ENCODE measurements at regions not wholly inside any gene's neighbourhood (a gene's known extent, or its start where the extent isn't known, plus 50 kb on each side); places are given as distances from the start of the nearest gene placed in this dataset.

DNA sequence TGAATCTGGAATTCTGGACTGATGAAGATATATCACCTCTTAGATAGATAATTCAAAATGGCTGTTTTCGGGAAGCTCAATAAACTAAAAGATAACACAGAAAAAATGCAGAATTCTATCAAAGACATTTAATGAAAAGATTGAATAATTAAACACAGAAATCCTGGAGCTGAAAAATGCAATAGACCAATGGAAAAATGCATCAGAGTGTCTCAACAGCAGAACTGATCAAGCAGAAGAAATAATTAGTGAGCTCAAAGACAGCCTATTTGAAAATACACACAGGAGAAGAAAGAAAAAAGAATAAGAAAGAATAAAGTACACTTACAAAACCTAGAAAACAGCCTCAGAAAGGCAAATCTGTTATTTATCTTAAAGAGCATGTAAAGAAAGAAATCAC lies 356.4 kb upstream of the B3GAT1 start:
- H3K9me3 ChIP-seq (ENCODE audit: control insufficient read depth in 1 of 2, low read length in 2 of 2) = peaks cover 4 to 11% of the 10 kb centered on the region in 2 donors
- H3K4me3 ChIP-seq (ENCODE audit: low read depth in 1 of 2, low read length in 2 of 2) = no peak overlapping the region
- H3K36me3 ChIP-seq (ENCODE audit: control insufficient read depth in 1 of 2, insufficient read depth in 2 of 2, low read length in 2 of 2) = no peaks in the 10 kb centered on the region
- no peaks in the 10 kb centered on the region for H3K27me3 ChIP-seq (ENCODE audit: low read depth, low read length)
- H3K27ac ChIP-seq (ENCODE audit: low read length) = no peak overlapping the region
- H3K4me1 ChIP-seq (ENCODE audit: control insufficient read depth in 1 of 2, insufficient read depth in 2 of 2, low read length in 2 of 2) = no peaks in the 10 kb centered on the region

- peaks cover 4 to 8% of the 10 kb centered on the region in 2 donors for H3K9me3 ChIP-seq (ENCODE audit: control insufficient read depth in 1 of 2, low read length in 2 of 2)
- H3K4me1 ChIP-seq (ENCODE audit: control insufficient read depth in 1 of 2, insufficient read depth in 2 of 2, low read length in 2 of 2) = no peaks in the 10 kb centered on the region
- no peaks in the 10 kb centered on the region for H3K36me3 ChIP-seq (ENCODE audit: control insufficient read depth in 1 of 2, insufficient read depth in 2 of 2, low read length in 2 of 2)
- no peak overlapping the region for H3K4me3 ChIP-seq (ENCODE audit: low read depth in 1 of 2, low read length in 2 of 2)
- no peaks in the 10 kb centered on the region for H3K27me3 ChIP-seq (ENCODE audit: low read depth, low read length)
- no peak overlapping the region for H3K27ac ChIP-seq (ENCODE audit: low read length)
Measured at GRCh38 chr11:134765565-134765964, 353.5 kb upstream of the B3GAT1 start.

DNA sequence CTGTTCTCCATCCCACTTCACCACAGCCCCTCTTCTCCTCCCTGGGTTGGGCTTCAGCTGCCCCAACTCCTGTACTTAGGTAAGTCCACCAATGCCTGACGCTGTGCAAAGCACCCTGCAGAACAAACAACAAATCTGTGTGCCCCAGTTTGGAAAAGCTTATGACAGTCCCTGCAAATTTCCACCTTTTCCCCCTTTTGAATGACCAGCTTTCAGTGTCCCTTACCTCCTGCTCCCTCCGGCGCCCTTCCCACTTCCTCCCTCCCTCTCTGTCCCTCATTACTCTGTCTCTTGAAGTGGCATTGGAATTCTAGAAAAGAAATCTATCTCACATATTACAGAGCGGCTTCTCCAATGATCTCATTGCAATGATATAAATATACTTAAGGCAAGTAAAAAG lies 352.9 kb upstream of the B3GAT1 start:
- no peaks in the 10 kb centered on the region for H3K4me1 ChIP-seq (ENCODE audit: control insufficient read depth in 1 of 2, insufficient read depth in 2 of 2, low read length in 2 of 2)
- no peaks in the 10 kb centered on the region for H3K36me3 ChIP-seq (ENCODE audit: control insufficient read depth in 1 of 2, insufficient read depth in 2 of 2, low read length in 2 of 2)
- no peak overlapping the region for H3K27ac ChIP-seq (ENCODE audit: low read length)
- no peak overlapping the region for H3K4me3 ChIP-seq (ENCODE audit: low read depth in 1 of 2, low read length in 2 of 2)
- H3K27me3 ChIP-seq (ENCODE audit: low read depth, low read length) = no peaks in the 10 kb centered on the region
- peaks cover 4 to 8% of the 10 kb centered on the region in 2 donors for H3K9me3 ChIP-seq (ENCODE audit: control insufficient read depth in 1 of 2, low read length in 2 of 2)

DNA sequence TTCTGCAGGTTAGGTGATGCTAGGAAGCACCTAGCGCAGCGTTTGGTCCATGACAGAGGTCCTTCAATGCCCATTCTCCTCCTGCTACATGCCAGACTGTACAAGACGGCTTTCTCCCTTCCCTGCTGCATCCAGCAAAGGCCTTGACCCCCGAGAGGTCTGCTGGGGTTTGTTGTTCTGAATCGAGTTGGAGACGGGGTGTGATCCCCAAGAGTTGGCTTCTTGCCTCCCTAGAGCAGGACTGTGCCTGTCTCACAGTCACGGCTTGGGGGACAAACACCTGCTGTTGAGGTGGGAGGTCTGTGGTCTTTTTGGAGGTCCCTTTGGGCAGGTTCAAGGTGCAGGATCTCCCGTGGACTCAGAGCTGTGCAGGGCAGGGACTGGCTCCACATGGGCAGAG lies 352.3 kb upstream of the B3GAT1 start:
- H3K9me3 ChIP-seq (ENCODE audit: control insufficient read depth in 1 of 2, low read length in 2 of 2) = peaks cover 4 to 8% of the 10 kb centered on the region in 2 donors
- no peak overlapping the region for H3K4me3 ChIP-seq (ENCODE audit: low read depth in 1 of 2, low read length in 2 of 2)
- no peaks in the 10 kb centered on the region for H3K36me3 ChIP-seq (ENCODE audit: control insufficient read depth in 1 of 2, insufficient read depth in 2 of 2, low read length in 2 of 2)
- no peak overlapping the region for H3K27ac ChIP-seq (ENCODE audit: low read length)
- H3K27me3 ChIP-seq (ENCODE audit: low read depth, low read length) = no peaks in the 10 kb centered on the region
- no peaks in the 10 kb centered on the region for H3K4me1 ChIP-seq (ENCODE audit: control insufficient read depth in 1 of 2, insufficient read depth in 2 of 2, low read length in 2 of 2)

DNA sequence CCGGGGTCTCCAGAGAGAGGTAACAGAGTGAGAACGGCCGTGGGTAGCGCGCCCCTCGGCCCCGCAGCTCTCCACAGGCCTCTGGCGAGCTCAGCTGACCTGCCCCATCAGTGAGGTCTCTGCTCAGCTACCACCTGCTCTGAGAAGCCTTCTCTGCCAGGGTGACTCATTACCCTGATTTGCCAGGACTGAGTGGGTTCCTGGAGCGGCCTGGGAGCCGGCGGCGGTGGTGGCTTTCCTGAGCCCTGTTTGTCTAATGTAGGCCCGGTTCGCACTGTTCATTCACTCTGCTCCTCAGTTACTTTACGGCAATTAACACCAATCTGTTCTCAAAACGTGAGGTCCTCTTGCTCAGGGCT lies 351.0 kb upstream of the B3GAT1 start:
- Histone ChIP-seq H3K4me1 (ENCODE audit: control insufficient read depth in 1 of 2, insufficient read depth in 2 of 2, low read length in 2 of 2) (no peaks in the 10 kb centered on the region), H3K36me3 (ENCODE audit: control insufficient read depth in 1 of 2, insufficient read depth in 2 of 2, low read length in 2 of 2) (no peaks in the 10 kb centered on the region), H3K4me3 (ENCODE audit: low read depth in 1 of 2, low read length in 2 of 2) (peak overlapping the region in 1 of 2 donors; percentile 54), H3K9me3 (ENCODE audit: control insufficient read depth in 1 of 2, low read length in 2 of 2) (peaks cover 0 to under 1% of the 10 kb centered on the region in 2 donors), H3K27me3 (ENCODE audit: low read depth, low read length) (no peaks in the 10 kb centered on the region), H3K27ac (ENCODE audit: low read length) (no peak overlapping the region)

DNA sequence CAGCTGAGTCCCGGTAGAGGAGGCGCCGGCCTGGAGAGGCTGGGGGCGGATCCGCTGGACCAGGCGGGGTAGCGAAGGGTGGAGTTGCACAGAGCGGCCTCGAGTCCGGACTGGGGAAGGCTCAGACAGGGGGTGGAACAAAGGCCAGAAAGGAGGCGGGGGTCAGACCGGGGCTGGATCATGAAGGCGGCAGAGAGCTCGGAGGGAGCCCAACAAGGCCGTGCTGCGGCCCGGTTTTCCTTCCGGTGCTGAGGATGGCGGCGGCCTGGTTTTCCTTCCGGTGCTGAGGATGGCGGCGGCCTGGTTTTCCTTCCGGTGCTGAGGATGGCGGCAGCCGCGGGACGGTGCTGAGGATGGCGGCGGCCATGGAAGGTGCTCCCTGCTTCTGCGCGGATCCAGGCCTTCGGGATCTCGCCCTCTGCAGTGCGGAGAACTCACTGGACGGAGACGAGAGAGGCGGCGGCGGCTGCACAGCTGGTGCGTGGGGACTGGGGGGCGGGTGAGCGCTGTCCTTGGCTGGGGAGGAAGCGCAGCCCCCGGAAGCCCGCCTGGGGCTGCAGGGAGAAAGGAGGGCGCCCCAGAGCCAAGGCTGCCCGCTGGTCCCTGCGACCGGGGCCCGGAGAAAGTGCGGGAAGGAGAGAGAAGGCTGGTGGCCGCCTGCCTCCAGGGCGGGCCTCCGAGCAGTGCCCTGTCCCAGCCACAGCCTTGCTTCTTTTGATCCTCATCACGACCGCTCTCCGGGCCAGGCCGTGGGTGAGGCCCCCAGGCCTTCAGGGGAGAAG lies 350.4 kb upstream of the B3GAT1 start:
- Histone ChIP-seq H3K27ac (ENCODE audit: low read length) (no peak overlapping the region), H3K9me3 (ENCODE audit: control insufficient read depth in 1 of 2, low read length in 2 of 2) (no peaks in the 10 kb centered on the region), H3K36me3 (ENCODE audit: control insufficient read depth in 1 of 2, insufficient read depth in 2 of 2, low read length in 2 of 2) (no peaks in the 10 kb centered on the region), H3K27me3 (ENCODE audit: low read depth, low read length) (no peaks in the 10 kb centered on the region), H3K4me1 (ENCODE audit: control insufficient read depth in 1 of 2, insufficient read depth in 2 of 2, low read length in 2 of 2) (no peaks in the 10 kb centered on the region), H3K4me3 (ENCODE audit: low read depth in 1 of 2, low read length in 2 of 2) (peak overlapping the region in 1 of 2 donors; percentile 54)

- Histone ChIP-seq H3K36me3 (ENCODE audit: control insufficient read depth in 1 of 2, insufficient read depth in 2 of 2, low read length in 2 of 2) (no peaks in the 10 kb centered on the region), H3K9me3 (ENCODE audit: control insufficient read depth in 1 of 2, low read length in 2 of 2) (no peaks in the 10 kb centered on the region), H3K27me3 (ENCODE audit: low read depth, low read length) (no peaks in the 10 kb centered on the region), H3K4me3 (ENCODE audit: low read depth in 1 of 2, low read length in 2 of 2) (peak overlapping the region in 1 of 2 donors; percentile 54), H3K27ac (ENCODE audit: low read length) (no peak overlapping the region), H3K4me1 (ENCODE audit: control insufficient read depth in 1 of 2, insufficient read depth in 2 of 2, low read length in 2 of 2) (no peaks in the 10 kb centered on the region)
Measured at GRCh38 chr11:134761926-134762247, 349.8 kb upstream of the B3GAT1 start.

DNA sequence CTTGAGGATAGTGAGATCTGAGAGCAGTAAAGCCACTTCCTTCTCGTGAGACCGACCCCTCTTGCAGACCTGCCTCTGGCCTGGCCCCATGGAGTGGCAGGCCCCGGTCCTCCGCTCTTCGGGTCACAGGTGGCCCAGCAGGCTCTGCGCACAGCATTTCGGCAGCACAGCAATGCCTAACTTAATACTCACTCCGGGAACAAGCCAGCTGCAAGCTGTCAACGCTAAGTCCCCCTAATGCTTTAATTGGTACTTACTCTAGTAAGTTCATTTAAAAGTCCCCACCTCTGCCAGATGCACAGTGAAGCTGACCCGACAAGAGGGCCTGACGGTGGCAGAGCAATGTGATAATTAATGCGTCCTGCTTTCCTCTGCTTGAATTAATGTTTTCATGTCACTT lies 349.3 kb upstream of the B3GAT1 start:
- Histone ChIP-seq H3K27ac (ENCODE audit: low read length) (no peak overlapping the region), H3K4me3 (ENCODE audit: low read depth in 1 of 2, low read length in 2 of 2) (no peak overlapping the region), H3K9me3 (ENCODE audit: control insufficient read depth in 1 of 2, low read length in 2 of 2) (no peaks in the 10 kb centered on the region), H3K36me3 (ENCODE audit: control insufficient read depth in 1 of 2, insufficient read depth in 2 of 2, low read length in 2 of 2) (no peaks in the 10 kb centered on the region), H3K4me1 (ENCODE audit: control insufficient read depth in 1 of 2, insufficient read depth in 2 of 2, low read length in 2 of 2) (no peaks in the 10 kb centered on the region), H3K27me3 (ENCODE audit: low read depth, low read length) (no peaks in the 10 kb centered on the region)

DNA sequence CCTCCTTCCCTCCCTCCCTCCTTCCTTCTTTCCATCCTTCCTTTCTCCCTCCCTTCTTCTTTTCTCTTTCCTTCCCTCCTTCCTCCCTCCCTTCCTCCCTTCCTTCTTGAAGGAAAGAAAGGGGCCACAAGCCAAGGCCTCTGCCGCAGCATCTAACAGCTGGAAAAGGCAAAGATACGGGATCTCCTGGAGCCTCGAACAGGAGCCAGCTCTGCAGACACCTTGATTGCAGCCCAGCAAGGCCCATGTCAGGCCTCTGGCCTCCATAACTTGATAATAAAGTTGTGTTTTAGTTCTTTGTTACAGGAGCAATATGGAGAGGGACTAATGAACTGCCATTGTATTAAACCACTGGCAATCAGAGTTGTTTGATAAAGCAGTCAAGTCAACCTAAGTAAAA lies 348.9 kb upstream of the B3GAT1 start:
- Histone ChIP-seq H3K27ac (ENCODE audit: low read length) (no peak overlapping the region), H3K9me3 (ENCODE audit: control insufficient read depth in 1 of 2, low read length in 2 of 2) (no peaks in the 10 kb centered on the region), H3K4me1 (ENCODE audit: control insufficient read depth in 1 of 2, insufficient read depth in 2 of 2, low read length in 2 of 2) (no peaks in the 10 kb centered on the region), H3K4me3 (ENCODE audit: low read depth in 1 of 2, low read length in 2 of 2) (no peak overlapping the region), H3K27me3 (ENCODE audit: low read depth, low read length) (no peaks in the 10 kb centered on the region), H3K36me3 (ENCODE audit: control insufficient read depth in 1 of 2, insufficient read depth in 2 of 2, low read length in 2 of 2) (no peaks in the 10 kb centered on the region)

- Histone ChIP-seq H3K4me3 (ENCODE audit: low read depth in 1 of 2, low read length in 2 of 2) (no peak overlapping the region), H3K27me3 (ENCODE audit: low read depth, low read length) (no peaks in the 10 kb centered on the region), H3K27ac (ENCODE audit: low read length) (no peak overlapping the region), H3K4me1 (ENCODE audit: control insufficient read depth in 1 of 2, insufficient read depth in 2 of 2, low read length in 2 of 2) (no peaks in the 10 kb centered on the region), H3K9me3 (ENCODE audit: control insufficient read depth in 1 of 2, low read length in 2 of 2) (no peaks in the 10 kb centered on the region), H3K36me3 (ENCODE audit: control insufficient read depth in 1 of 2, insufficient read depth in 2 of 2, low read length in 2 of 2) (no peaks in the 10 kb centered on the region)
Measured at GRCh38 chr11:134760299-134760698, 348.3 kb upstream of the B3GAT1 start.

DNA sequence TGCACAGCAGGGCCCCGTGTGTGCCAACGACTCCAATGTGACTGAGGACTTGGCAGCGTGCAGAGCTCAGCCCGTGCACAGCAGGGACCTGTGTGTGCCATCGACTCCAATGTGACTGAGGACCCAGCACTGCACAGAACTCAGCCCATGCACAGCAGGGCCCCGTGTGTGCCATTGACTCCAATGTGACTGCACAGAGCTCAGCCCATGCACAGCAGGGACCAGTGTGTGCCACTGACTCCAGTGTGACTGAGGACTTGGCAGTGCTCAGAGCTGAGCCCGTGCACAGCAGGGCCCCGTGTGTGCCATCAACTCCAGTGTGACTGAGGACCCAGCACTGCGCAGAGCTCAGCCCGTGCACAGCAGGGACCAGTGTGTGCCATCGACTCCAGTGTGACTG lies 347.8 kb upstream of the B3GAT1 start:
- Histone ChIP-seq H3K4me3 (ENCODE audit: low read depth in 1 of 2, low read length in 2 of 2) (no peak overlapping the region), H3K4me1 (ENCODE audit: control insufficient read depth in 1 of 2, insufficient read depth in 2 of 2, low read length in 2 of 2) (no peaks in the 10 kb centered on the region), H3K27me3 (ENCODE audit: low read depth, low read length) (no peaks in the 10 kb centered on the region), H3K27ac (ENCODE audit: low read length) (no peak overlapping the region), H3K9me3 (ENCODE audit: control insufficient read depth in 1 of 2, low read length in 2 of 2) (no peaks in the 10 kb centered on the region), H3K36me3 (ENCODE audit: control insufficient read depth in 1 of 2, insufficient read depth in 2 of 2, low read length in 2 of 2) (no peaks in the 10 kb centered on the region)

- Histone ChIP-seq H3K27ac (ENCODE audit: low read length) (no peak overlapping the region), H3K4me1 (ENCODE audit: control insufficient read depth in 1 of 2, insufficient read depth in 2 of 2, low read length in 2 of 2) (no peaks in the 10 kb centered on the region), H3K27me3 (ENCODE audit: low read depth, low read length) (no peaks in the 10 kb centered on the region), H3K36me3 (ENCODE audit: control insufficient read depth in 1 of 2, insufficient read depth in 2 of 2, low read length in 2 of 2) (no peaks in the 10 kb centered on the region), H3K9me3 (ENCODE audit: control insufficient read depth in 1 of 2, low read length in 2 of 2) (no peaks in the 10 kb centered on the region), H3K4me3 (ENCODE audit: low read depth in 1 of 2, low read length in 2 of 2) (no peak overlapping the region)
Measured at GRCh38 chr11:134759274-134759673, 347.2 kb upstream of the B3GAT1 start.
